HepG2 (cell line): ENCODE measurements at regions not wholly inside any gene's neighbourhood (a gene's known extent, or its start where the extent isn't known, plus 50 kb on each side); places are given as distances from the start of the nearest gene placed in this dataset.

Source experiments
- CHD2 ChIP-seq: IDR thresholded peaks from 2 replicates; pipeline ENCODE4 v1.6.1; 2011; ENCODE audit warnings: low read depth, low read length, improper control_type of control experiment
- ZNF24 ChIP-seq: fragments of 450-650 bp; IDR thresholded peaks from 2 replicates; pipeline ENCODE4 v1.6.1; 2017; ENCODE audit warnings: antibody characterized with exemption, mild to moderate bottlenecking
- ZNF549 ChIP-seq: sonication (generic); formaldehyde crosslinking; IDR thresholded peaks from 2 replicates; pipeline ENCODE4 v1.5.0; 2020; ENCODE audit warnings: missing genetic modification reagents
- TF ChIP-seq, protein P1 (sequence below): sonication (generic); formaldehyde crosslinking; IDR thresholded peaks from 2 replicates; pipeline ENCODE4 v1.8.1; 2023; ENCODE audit warnings: missing genetic modification reagents, inconsistent platforms, borderline replicate concordance

DNA sequence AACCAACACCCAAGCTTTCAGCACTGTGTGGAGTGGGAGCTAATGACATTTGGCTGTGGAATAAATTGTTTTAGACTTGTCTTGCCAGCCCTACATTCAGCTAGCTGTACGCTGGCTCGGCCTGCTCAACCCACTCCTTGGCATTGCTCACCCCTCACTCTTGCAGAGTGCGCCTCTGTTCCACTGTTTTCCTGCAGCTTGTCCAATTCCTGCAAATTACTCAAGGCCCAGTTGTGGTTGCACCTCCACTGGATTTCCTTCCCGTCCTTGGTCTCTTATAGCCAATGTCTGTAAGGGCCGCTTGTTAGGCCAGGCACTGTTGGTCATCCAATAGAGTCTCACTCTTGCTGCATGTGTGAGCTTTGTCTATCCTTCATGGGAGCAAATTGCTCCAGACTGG is 55.5 kb upstream of the ADRA1D start:
- TF ChIP-seq CHD2: no peak
- TF ChIP-seq, protein P1, sequence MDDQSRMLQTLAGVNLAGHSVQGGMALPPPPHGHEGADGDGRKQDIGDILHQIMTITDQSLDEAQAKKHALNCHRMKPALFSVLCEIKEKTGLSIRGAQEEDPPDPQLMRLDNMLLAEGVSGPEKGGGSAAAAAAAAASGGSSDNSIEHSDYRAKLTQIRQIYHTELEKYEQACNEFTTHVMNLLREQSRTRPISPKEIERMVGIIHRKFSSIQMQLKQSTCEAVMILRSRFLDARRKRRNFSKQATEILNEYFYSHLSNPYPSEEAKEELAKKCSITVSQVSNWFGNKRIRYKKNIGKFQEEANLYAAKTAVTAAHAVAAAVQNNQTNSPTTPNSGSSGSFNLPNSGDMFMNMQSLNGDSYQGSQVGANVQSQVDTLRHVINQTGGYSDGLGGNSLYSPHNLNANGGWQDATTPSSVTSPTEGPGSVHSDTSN (CRISPR knock-in tag): no peak
- no peak for TF ChIP-seq ZNF24
- TF ChIP-seq ZNF549: no peak
